COLO829 (cell line): ENCODE measurements at regions not wholly inside any gene's neighbourhood (a gene's known extent, or its start where the extent isn't known, plus 50 kb on each side); places are given as distances from the start of the nearest gene placed in this dataset.

Experiments used
- DNase-seq: peaks from one replicate; pipeline ENCODE4 v3.0.0; 2012; ENCODE audit warnings: low spot score

DNA sequence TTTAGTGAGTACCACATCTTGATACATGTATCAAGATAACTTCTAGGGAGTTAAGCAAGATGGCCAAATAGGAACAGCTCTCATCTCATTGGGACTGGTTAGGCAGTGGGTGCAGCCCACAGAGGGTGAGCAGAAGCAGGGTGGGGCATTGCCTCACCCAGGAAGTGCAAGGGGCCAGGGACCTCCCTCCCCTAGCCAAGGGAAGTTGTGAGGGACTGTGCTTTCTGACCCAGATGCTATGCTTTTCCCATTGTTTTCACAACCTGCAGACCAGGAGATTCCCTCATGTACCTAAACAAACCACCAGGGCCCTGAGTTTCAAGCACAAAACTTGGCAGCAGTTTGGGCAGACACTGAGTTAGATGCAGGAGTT lies 665.0 kb upstream of the CBLB start:
- no peak for DNase-seq

DNA sequence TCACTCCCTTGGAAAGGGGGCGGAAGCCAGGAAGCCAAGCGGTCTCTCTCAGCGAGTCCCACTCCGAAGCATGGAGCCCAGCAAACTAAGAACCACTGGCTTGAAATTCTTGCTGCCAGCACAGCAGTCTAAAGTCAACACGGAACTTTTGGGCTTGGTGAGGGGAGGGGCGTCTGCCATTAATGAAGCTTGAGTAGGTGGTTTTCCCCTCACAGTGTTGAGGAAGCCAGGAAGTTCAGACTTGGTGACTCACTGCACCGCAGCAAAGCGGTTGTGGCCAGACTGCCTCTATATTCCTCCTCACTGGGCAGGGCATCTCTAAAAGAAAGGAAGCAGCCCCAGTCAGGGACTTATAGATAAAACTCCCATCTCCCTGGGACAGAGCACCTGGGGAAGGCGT lies 665.4 kb upstream of the CBLB start:
- no peak for DNase-seq

- DNase-seq = no peak
These were observed 671.9 kb upstream of the CBLB start for GRCh38 chr3:106540743-106541142.

DNA sequence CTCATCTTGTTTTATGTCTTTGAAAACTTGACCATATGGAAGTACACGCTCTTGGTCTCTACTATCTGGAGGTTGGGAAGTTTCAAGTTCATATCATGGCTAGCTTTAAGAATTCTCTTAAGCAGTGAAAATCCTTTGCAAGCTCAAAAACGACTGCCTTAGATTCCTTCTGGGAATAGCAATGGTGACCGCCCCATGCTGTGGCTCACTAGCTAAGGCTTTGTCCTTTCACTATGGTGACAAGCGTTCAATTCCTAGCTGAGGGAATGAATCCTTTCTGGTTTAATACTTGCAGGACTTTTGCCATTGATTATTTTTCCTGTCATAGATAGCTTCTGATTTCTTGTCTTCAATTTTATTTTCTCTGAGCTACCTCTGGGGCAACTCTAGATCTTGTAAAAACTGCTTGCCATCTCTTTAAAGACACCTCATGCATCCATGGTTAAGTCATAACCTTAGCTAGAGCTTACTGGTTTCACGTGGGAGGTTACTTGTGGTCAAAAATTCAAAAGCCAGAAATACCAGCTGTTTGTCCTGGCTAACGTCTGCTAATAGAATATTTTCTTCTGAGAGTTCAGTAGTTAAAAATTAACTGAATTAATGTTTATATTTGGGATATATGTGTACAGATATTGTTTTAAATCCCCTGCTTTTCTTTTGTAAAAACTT lies 673.4 kb upstream of the CBLB start:
- DNase-seq = no peak

DNA sequence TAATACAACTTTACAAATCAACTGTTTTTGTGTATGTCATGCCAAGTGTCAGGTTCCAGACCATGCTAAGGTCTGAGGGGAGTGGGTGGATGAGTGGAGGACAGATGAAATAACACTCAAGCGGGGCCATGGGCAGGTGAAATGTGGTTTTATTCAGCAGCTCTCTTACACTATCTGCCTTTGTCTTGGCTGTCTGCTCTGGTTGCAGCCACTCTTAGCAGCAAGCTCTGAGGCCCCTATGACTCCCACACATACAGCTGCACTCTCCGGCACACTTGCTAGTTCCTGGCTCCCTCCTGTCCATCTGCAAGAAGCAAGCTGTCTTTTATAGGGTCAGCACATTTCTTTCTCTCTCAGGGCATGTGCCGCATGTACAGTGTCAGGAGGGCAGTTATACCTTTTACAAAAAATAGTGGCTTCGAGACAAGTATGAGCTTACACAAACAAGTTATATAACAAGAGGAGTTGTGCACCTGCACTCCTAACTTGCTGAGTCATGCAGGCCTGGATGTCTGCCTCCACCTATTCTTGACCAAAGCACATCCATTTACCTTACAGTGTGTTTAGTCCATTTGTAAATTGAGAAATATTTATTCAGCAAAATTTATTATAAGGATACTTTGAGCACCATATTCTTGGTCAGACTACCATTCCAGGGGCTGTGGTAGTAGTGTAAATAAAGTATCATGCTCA lies 683.7 kb upstream of the CBLB start:
- no peak for DNase-seq

GRCh38 chr3:106560451-106560966 lies 691.7 kb upstream of the CBLB start:
- DNase-seq = no peak

- no peak for DNase-seq
These were observed 697.5 kb upstream of the CBLB start for GRCh38 chr3:106566277-106566676.

DNA sequence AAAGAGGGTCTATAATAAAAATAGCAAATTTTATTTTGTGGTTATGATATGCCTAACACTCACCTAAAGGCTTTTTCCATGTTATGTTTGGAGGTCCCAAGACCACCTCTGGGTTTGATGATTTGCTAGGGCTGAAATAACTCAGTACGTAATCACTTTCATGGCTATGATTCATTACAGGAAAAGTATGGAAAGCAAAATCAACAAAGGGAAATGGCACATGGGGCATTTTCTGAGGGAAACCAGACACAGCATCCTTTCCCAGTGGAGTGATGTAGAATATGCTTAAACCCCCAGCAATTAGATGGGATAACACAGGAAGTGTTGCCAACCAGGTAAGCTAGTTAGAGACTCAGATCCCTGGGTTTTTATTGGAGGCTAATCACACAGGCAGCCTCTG lies 701.6 kb upstream of the CBLB start:
- DNase-seq = no peak

GRCh38 chr3:106573605-106574004 lies 704.8 kb upstream of the CBLB start:
- no peak for DNase-seq

DNA sequence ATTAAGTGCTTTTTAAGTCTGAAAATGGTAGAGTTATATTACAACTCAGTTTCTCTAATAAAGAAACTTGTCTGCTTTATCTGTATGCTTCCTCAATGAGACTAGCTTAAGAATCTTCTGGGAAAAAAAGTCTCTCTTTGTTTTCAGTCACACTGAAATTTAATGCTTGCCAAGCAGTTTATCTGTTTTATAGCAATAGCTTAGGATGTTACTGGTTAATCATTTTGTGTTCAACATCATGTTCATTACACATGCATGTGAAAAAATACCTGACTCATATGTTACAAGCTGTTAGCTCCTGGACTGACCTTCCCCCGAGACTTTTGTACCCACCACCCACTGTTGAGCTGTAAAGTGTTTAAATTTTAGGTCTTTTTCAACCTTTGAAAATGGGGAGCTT lies 706.2 kb upstream of the CBLB start:
- DNase-seq = no peak

- DNase-seq = no peak
These were observed 708.4 kb upstream of the CBLB start for GRCh38 chr3:106577241-106577640.

- no peak for DNase-seq
These were observed 710.1 kb upstream of the CBLB start for GRCh38 chr3:106578911-106579310.

- DNase-seq = no peak
These were observed 713.3 kb upstream of the CBLB start for GRCh38 chr3:106582151-106582550.

GRCh38 chr3:106587551-106587950 lies 718.7 kb upstream of the CBLB start:
- DNase-seq = no peak

- DNase-seq = no peak
These were observed 719.9 kb upstream of the CBLB start for GRCh38 chr3:106588739-106589138.

GRCh38 chr3:106589311-106589942 lies 720.6 kb upstream of the CBLB start:
- no peak for DNase-seq

DNA sequence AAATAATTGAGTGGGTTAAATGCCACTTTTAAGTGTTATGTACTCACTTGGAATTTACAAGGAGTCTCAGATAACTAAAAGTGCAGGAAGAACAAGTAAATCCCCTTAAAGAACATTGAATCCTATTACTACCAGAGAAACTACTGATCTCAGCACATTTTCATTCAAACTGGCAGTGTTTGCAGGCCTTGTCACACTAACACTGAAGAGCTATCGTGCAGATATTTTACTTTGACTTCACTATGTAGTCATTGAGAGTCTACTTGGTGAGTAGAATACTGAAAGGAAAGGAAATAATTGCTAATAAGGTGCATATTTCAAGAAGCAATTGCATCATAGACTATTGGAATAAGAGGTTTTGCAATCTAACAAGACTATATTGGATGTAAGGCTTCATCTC lies 721.4 kb upstream of the CBLB start:
- no peak for DNase-seq

- DNase-seq = no peak
These were observed 724.6 kb upstream of the CBLB start for GRCh38 chr3:106593381-106593780.

DNA sequence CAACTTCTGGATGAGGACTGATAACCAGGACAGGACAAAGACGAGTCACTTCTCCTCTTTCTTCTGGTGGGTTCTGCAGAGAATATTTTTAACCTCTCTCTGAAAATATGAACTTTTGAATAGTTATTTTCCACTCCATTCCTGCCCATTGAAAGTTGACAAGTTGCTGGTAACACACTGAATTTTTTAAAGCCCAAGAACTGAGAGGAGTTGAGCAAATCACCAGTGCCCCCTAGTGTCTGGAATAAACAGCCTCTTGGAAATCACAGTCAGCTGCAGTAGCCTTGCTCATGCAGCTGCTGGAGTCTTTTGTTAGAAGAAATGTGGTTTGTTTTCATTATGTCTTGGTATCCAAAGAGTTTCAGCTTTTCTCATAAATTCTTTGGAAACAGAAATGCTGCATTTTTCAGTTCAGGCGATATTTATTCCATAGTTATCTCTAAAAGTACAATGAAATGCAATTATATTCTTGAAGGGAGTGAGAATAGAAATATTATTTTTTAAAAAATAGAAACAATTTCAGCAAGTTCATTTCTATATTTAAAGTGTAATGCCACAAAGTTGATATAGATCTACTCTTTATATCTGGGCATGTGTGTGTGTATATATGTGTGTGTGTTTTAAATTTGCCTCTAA lies 741.0 kb upstream of the CBLB start:
- DNase-seq = peak; percentile 42

DNA sequence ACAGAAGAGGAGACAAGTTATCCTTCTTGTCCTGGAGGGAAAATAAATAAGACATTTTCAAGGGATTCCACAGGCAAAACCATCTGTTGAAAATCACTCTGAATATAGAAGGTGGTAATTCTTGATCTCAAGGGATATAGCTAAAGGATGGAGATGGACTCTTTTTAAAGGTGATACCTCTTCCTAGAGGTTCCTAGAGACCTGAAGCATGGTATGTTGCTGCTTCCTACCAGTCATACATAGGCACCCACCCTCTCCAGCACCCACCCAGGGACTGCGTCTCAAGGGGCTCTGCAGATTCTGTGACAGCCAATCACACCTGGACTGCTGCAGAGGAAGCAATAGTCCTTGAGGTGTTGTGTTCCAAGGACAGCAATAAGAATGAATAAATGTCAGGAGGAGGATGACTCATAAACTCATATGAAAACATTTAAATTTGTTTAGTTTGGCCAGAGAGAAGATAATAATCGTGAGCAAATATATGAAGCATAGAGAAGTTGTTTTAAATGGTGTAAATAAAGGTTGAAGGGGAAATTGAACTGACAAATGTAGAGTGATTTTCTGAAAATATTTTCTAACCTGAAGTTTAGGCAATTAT lies 741.6 kb upstream of the CBLB start:
- DNase-seq = no peak

- no peak for DNase-seq
These were observed 742.3 kb upstream of the CBLB start for GRCh38 chr3:106611116-106611515.

- DNase-seq = no peak
These were observed 743.0 kb upstream of the CBLB start for GRCh38 chr3:106611841-106612240.

DNA sequence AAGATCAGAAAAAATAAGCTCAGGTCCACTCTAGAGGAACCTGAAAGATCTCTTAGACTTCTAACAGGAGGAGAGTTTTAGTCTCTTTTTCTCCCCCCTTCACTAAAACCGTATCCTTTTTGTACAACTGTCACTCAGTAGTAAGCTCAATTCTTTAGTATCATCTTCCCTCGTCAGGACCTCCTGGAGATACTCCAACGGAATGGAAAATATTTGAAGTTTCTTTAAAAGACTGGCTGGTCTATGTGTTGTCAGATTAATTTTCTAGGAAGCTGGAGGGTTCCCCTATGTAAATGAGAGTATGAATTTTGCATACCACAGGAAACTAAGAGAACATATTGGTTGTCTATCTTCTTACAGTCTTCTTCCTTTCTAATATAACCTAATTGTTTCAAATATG lies 747.7 kb upstream of the CBLB start:
- DNase-seq = no peak
